Activated CD4-positive, alpha-beta T cell treated with anti-CD3 and anti-CD28 coated beads for 48 hours (primary cell): ENCODE measurements at regions not wholly inside any gene's neighbourhood (a gene's known extent, or its start where the extent isn't known, plus 50 kb on each side); places are given as distances from the start of the nearest gene placed in this dataset.

Experiments
- DNase-seq: peaks from one replicate; pipeline ENCODE4 v3.0.0-alpha.2; 2020

GRCh38 chr2:129713337-129713736, 266.1 kb upstream of the RAB6C start:
- no peak for DNase-seq

- DNase-seq = no peak
Observed at GRCh38 chr2:129716781-129717559, 262.5 kb upstream of the RAB6C start.

GRCh38 chr2:129717560-129718130, 261.8 kb upstream of the RAB6C start:
- no peak for DNase-seq

GRCh38 chr2:129719335-129719734, 260.1 kb upstream of the RAB6C start:
- no peak for DNase-seq

GRCh38 chr2:129720360-129720759, 259.1 kb upstream of the RAB6C start:
- DNase-seq = no peak

- no peak for DNase-seq
Observed at GRCh38 chr2:129720761-129721160, 258.7 kb upstream of the RAB6C start.

- no peak for DNase-seq
Observed at GRCh38 chr2:129721236-129721635, 258.2 kb upstream of the RAB6C start.

GRCh38 chr2:129721846-129722245, 257.6 kb upstream of the RAB6C start:
- no peak for DNase-seq

- no peak for DNase-seq
Observed at GRCh38 chr2:129722306-129723019, 257.0 kb upstream of the RAB6C start.

GRCh38 chr2:129723277-129724020, 256.0 kb upstream of the RAB6C start:
- DNase-seq = no peak

GRCh38 chr2:129724021-129724757, 255.3 kb upstream of the RAB6C start:
- no peak for DNase-seq

- no peak for DNase-seq
Observed at GRCh38 chr2:129726216-129726615, 253.2 kb upstream of the RAB6C start.

GRCh38 chr2:129727286-129727685, 252.2 kb upstream of the RAB6C start:
- DNase-seq = no peak

GRCh38 chr2:129728035-129728972, 251.2 kb upstream of the RAB6C start:
- no peak for DNase-seq

GRCh38 chr2:129729011-129729410, 250.5 kb upstream of the RAB6C start:
- DNase-seq = no peak

- no peak for DNase-seq
Observed at GRCh38 chr2:129729646-129730045, 249.8 kb upstream of the RAB6C start.

GRCh38 chr2:129730979-129731378, 248.5 kb upstream of the RAB6C start:
- no peak for DNase-seq

- DNase-seq = no peak
Observed at GRCh38 chr2:129731907-129732629, 247.4 kb upstream of the RAB6C start.

GRCh38 chr2:129732630-129733026, 246.8 kb upstream of the RAB6C start:
- DNase-seq = no peak

- no peak for DNase-seq
Observed at GRCh38 chr2:129733041-129733440, 246.4 kb upstream of the RAB6C start.

GRCh38 chr2:129733579-129733978, 245.9 kb upstream of the RAB6C start:
- DNase-seq = no peak
